LNCaP clone FGC (cell line): ENCODE measurements at regions not wholly inside any gene's neighbourhood (a gene's known extent, or its start where the extent isn't known, plus 50 kb on each side); places are given as distances from the start of the nearest gene placed in this dataset.

Experiments used
- DNase-seq: peaks from one replicate; pipeline ENCODE4 v3.0.0-alpha.2; 2011; ENCODE audit warnings: low read depth
- H3K4me3 ChIP-seq: 2 replicates; pipeline ENCODE4 v1.5.1; 2011; ENCODE audit warnings: mild to moderate bottlenecking, low read depth, low read length, control low read depth
- CTCF ChIP-seq: IDR thresholded peaks from 2 replicates; pipeline ENCODE4 v1.5.1; 2012; ENCODE audit warnings: mild to moderate bottlenecking; ENCODE audit not compliant: control insufficient read depth, insufficient read depth; ENCODE audit errors: extremely low read depth

- no peak overlapping the region for H3K4me3 ChIP-seq
- TF ChIP-seq CTCF: no peak
- DNase-seq: no peak
Observed at GRCh38 chr2:14557916-14558315, 74.6 kb upstream of the LRATD1 start.

- no peak overlapping the region for H3K4me3 ChIP-seq
- no peak for TF ChIP-seq CTCF
- no peak for DNase-seq
Observed at GRCh38 chr2:14558335-14558919, 74.1 kb upstream of the LRATD1 start.

GRCh38 chr2:14560716-14561115 is 71.8 kb upstream of the LRATD1 start:
- TF ChIP-seq CTCF: no peak
- no peak for DNase-seq
- no peak overlapping the region for H3K4me3 ChIP-seq

GRCh38 chr2:14563324-14563723 is 69.2 kb upstream of the LRATD1 start:
- no peak for TF ChIP-seq CTCF
- DNase-seq: no peak

GRCh38 chr2:14565666-14566065 is 66.9 kb upstream of the LRATD1 start:
- no peak for DNase-seq
- H3K4me3 ChIP-seq: no peak overlapping the region
- no peak for TF ChIP-seq CTCF

More at GRCh38 chr2:14563324-14563723, 69.2 kb upstream of the LRATD1 start:
- no peak overlapping the region for H3K4me3 ChIP-seq

- no peak for TF ChIP-seq CTCF
- no peak for DNase-seq
Observed at GRCh38 chr2:14567561-14567960, 65.0 kb upstream of the LRATD1 start.

GRCh38 chr2:14569294-14569693 is 63.2 kb upstream of the LRATD1 start:
- DNase-seq: no peak
- no peak overlapping the region for H3K4me3 ChIP-seq
- TF ChIP-seq CTCF: no peak

More at GRCh38 chr2:14567561-14567960, 65.0 kb upstream of the LRATD1 start:
- H3K4me3 ChIP-seq: no peak overlapping the region
